ENCODE measurements at regions not wholly inside any gene's neighbourhood (a gene's known extent, or its start where the extent isn't known, plus 50 kb on each side); places are given as distances from the start of the nearest gene placed in this dataset.

DNA sequence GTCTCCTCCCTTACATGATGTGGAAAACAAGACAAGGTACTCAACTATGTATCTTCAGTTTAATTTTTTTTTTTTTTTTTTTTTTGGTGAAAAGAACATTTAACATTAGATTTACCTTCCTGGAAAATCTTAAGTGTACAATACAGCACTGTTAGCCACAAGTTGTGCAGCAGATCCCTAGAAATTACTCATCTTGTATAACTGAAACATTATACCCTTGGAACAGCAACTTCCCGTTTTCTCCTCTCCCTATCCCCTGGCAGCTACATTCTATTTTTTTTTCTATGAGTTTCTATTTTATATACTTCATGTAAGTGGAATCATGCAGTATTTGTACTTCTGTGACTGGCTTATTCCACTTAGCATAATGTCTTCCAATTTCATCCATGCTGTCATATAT, 421.9 kb upstream of the FTMT start:
- no peak overlapping the region for H3K27ac ChIP-seq (ENCODE audit: low read length in 2 of 2)
- H3K4me3 ChIP-seq (ENCODE audit: control extremely low read depth in 1 of 5, extremely low read depth in 1 of 5, insufficient read depth in 1 of 5, low read depth in 2 of 5, low read length in 4 of 5): no peak overlapping the region
- H3K9me3 ChIP-seq (ENCODE audit: control extremely low read depth in 1 of 3, control insufficient read depth in 2 of 3, insufficient read depth in 1 of 3, low read length in 2 of 3): peaks cover 0 to 5% (median 0%) of the 10 kb centered on the region in 3 donors
- no CpG with 5 or more reads among the region's 1 CpG for WGBS (ENCODE audit: insufficient coverage)
- no peak overlapping the region for H3K9ac ChIP-seq (ENCODE audit: low read length)
- ChIA-PET CTCF (no interaction called here), POLR2A (no interaction called here)
- no peak overlapping the region for H2AFZ ChIP-seq (ENCODE audit: insufficient read depth, low read depth, low read length, poor library complexity, severe bottlenecking)
- no peak for DNase-seq
- no peaks in the 10 kb centered on the region for H3K79me2 ChIP-seq (ENCODE audit: control insufficient read depth, insufficient read depth, low read length)
- no peaks in the 10 kb centered on the region for H3K4me1 ChIP-seq (ENCODE audit: control insufficient read depth in 2 of 2, insufficient read depth in 2 of 2, low read length in 2 of 2)
- Mint-ChIP-seq H3K4me1 (no peaks in the 10 kb centered on the region), H3K27me3 (no peaks in the 10 kb centered on the region), H3K27ac (no peak overlapping the region), H3K4me3 (no peak overlapping the region), H3K9me3 (ENCODE audit: insufficient read depth) (no peaks in the 10 kb centered on the region)
- intact Hi-C loops (cut with micrococcal nuclease): no loop called here
- H3K4me2 ChIP-seq (replicated peaks; ENCODE audit: low read depth, low read length, poor library complexity, severe bottlenecking): no peak overlapping the region
- no peaks in the 10 kb centered on the region for H3K36me3 ChIP-seq (replicated peaks in 1 of 2; ENCODE audit: control extremely low read depth in 1 of 2, control insufficient read depth in 1 of 2, extremely low read depth in 1 of 2, insufficient read depth in 2 of 2, low read length in 1 of 2)
- no peak for TF ChIP-seq EZH2 (IDR thresholded peaks at IDR 0.05; ENCODE audit: borderline replicate concordance, insufficient read depth, low read depth, low read length, poor library complexity, severe bottlenecking)
- TF ChIP-seq, protein P1, sequence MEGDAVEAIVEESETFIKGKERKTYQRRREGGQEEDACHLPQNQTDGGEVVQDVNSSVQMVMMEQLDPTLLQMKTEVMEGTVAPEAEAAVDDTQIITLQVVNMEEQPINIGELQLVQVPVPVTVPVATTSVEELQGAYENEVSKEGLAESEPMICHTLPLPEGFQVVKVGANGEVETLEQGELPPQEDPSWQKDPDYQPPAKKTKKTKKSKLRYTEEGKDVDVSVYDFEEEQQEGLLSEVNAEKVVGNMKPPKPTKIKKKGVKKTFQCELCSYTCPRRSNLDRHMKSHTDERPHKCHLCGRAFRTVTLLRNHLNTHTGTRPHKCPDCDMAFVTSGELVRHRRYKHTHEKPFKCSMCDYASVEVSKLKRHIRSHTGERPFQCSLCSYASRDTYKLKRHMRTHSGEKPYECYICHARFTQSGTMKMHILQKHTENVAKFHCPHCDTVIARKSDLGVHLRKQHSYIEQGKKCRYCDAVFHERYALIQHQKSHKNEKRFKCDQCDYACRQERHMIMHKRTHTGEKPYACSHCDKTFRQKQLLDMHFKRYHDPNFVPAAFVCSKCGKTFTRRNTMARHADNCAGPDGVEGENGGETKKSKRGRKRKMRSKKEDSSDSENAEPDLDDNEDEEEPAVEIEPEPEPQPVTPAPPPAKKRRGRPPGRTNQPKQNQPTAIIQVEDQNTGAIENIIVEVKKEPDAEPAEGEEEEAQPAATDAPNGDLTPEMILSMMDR (IDR thresholded peaks at IDR 0.05): no peak
- H4K20me1 ChIP-seq (ENCODE audit: control insufficient read depth, insufficient read depth, low read length, poor library complexity, severe bottlenecking): no peaks in the 10 kb centered on the region
- H3K27me3 ChIP-seq (replicated peaks in 1 of 4; ENCODE audit: control extremely low read depth in 1 of 4, control insufficient read depth in 3 of 4, insufficient read depth in 4 of 4, low read length in 3 of 4): no peaks in the 10 kb centered on the region
- ATAC-seq (ENCODE audit: low read depth): no peak

DNA sequence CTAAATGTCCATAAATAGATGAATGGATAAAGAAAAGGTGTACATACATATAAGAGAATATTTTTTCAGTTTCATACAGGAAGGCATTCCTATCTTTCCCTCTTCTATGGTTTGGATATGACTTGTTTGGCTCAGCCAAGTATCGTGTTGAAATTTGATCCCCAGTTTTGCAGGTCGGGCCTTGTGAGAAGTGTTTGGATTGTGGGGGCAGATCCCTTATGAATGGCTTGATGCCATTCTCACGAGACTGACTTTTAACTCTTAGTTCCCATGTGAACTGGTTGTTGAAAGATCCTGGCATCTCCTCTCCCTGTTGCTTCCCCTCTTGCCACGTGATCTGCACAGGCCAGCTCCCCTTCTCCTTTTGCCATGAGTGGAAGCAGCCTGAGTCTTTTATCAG, 421.1 kb upstream of the FTMT start:
- CTCF ChIA-PET: no interaction called here
- no peaks in the 10 kb centered on the region for H3K36me3 ChIP-seq (replicated peaks in 1 of 2; ENCODE audit: control extremely low read depth in 1 of 2, control insufficient read depth in 1 of 2, extremely low read depth in 1 of 2, insufficient read depth in 2 of 2, low read length in 1 of 2)
- no peaks in the 10 kb centered on the region for H3K27me3 ChIP-seq (replicated peaks in 1 of 4; ENCODE audit: control extremely low read depth in 1 of 4, control insufficient read depth in 3 of 4, insufficient read depth in 4 of 4, low read length in 3 of 4)
- Mint-ChIP-seq H3K4me3 (no peak overlapping the region), H3K9me3 (ENCODE audit: insufficient read depth) (no peaks in the 10 kb centered on the region), H3K27me3 (no peaks in the 10 kb centered on the region), H3K4me1 (no peaks in the 10 kb centered on the region), H3K27ac (no peak overlapping the region)
- peaks cover 0 to 5% (median 0%) of the 10 kb centered on the region in 3 donors for H3K9me3 ChIP-seq (ENCODE audit: control extremely low read depth in 1 of 3, control insufficient read depth in 2 of 3, insufficient read depth in 1 of 3, low read length in 2 of 3)
- H3K4me2 ChIP-seq (replicated peaks; ENCODE audit: low read depth, low read length, poor library complexity, severe bottlenecking): no peak overlapping the region
- H3K4me1 ChIP-seq (ENCODE audit: control insufficient read depth in 2 of 2, insufficient read depth in 2 of 2, low read length in 2 of 2): no peaks in the 10 kb centered on the region
- no peak for DNase-seq
- H3K9ac ChIP-seq (ENCODE audit: low read length): no peak overlapping the region
- intact Hi-C loops (cut with micrococcal nuclease): no loop called here
- no peak for TF ChIP-seq EZH2 (IDR thresholded peaks at IDR 0.05; ENCODE audit: borderline replicate concordance, insufficient read depth, low read depth, low read length, poor library complexity, severe bottlenecking)
- no peak for ATAC-seq (ENCODE audit: low read depth)
- H3K27ac ChIP-seq (ENCODE audit: low read length in 2 of 2): no peak overlapping the region
- POLR2A ChIA-PET: no interaction called here
- H4K20me1 ChIP-seq (ENCODE audit: control insufficient read depth, insufficient read depth, low read length, poor library complexity, severe bottlenecking): no peaks in the 10 kb centered on the region
- no peak overlapping the region for H3K4me3 ChIP-seq (ENCODE audit: control extremely low read depth in 1 of 5, extremely low read depth in 1 of 5, insufficient read depth in 1 of 5, low read depth in 2 of 5, low read length in 4 of 5)
- H2AFZ ChIP-seq (ENCODE audit: insufficient read depth, low read depth, low read length, poor library complexity, severe bottlenecking): no peak overlapping the region
- 59% methylated on average over 2 of the region's 4 CpGs for WGBS (ENCODE audit: insufficient coverage)
- no peaks in the 10 kb centered on the region for H3K79me2 ChIP-seq (ENCODE audit: control insufficient read depth, insufficient read depth, low read length)

All from B cell (primary cell).